VCaP (cell line): ENCODE measurements at regions not wholly inside any gene's neighbourhood (a gene's known extent, or its start where the extent isn't known, plus 50 kb on each side); places are given as distances from the start of the nearest gene placed in this dataset.

Experiments used
- H3K27ac ChIP-seq: fragments of 450-650 bp; 2 replicates; pipeline ENCODE4 v1.5.1; 2017
- CTCF ChIP-seq: fragments of 450-650 bp; conservative IDR thresholded peaks from 2 replicates; pipeline ENCODE4 v1.5.1; 2017; ENCODE audit warnings: mild to moderate bottlenecking, moderate library complexity

GRCh38 chr12:28936711-28937110 is 212.4 kb upstream of the FAR2 start:
- no peak overlapping the region for H3K27ac ChIP-seq
- TF ChIP-seq CTCF: no peak

- no peak for TF ChIP-seq CTCF
- H3K27ac ChIP-seq: no peak overlapping the region
These were observed 211.9 kb upstream of the FAR2 start for GRCh38 chr12:28937196-28937595.

- no peak overlapping the region for H3K27ac ChIP-seq
- TF ChIP-seq CTCF: no peak
These were observed 211.0 kb upstream of the FAR2 start for GRCh38 chr12:28938056-28938455.

- no peak overlapping the region for H3K27ac ChIP-seq
- TF ChIP-seq CTCF: no peak
These were observed 210.4 kb upstream of the FAR2 start for GRCh38 chr12:28938581-28939235.

GRCh38 chr12:28939427-28939826 is 209.7 kb upstream of the FAR2 start:
- no peak overlapping the region for H3K27ac ChIP-seq
- TF ChIP-seq CTCF: no peak

GRCh38 chr12:28941248-28941647 is 207.8 kb upstream of the FAR2 start:
- H3K27ac ChIP-seq: no peak overlapping the region
- no peak for TF ChIP-seq CTCF

- no peak for TF ChIP-seq CTCF
- H3K27ac ChIP-seq: no peak overlapping the region
These were observed 202.7 kb upstream of the FAR2 start for GRCh38 chr12:28946361-28946760.

GRCh38 chr12:28948685-28949084 is 200.4 kb upstream of the FAR2 start:
- no peak overlapping the region for H3K27ac ChIP-seq
- no peak for TF ChIP-seq CTCF
